Stimulated activated CD8-positive, alpha-beta memory T cell treated with anti-CD3 and anti-CD28 coated beads, Interleukin-2, amount 100 ng/mL, for 1 hour (primary cell): ENCODE measurements at regions not wholly inside any gene's neighbourhood (a gene's known extent, or its start where the extent isn't known, plus 50 kb on each side); places are given as distances from the start of the nearest gene placed in this dataset.
"Not testable (repeated sequence)": the region's sequence is repeated elsewhere in the genome, so short reads cannot be mapped to it uniquely, and the experiment has no call there.

Experiments used
- DNase-seq, 2 donors: peaks; one replicate each; pipeline ENCODE4 v3.0.0-alpha.2; 2020; ENCODE audit warnings: low read depth in 2 of 2

GRCh38 chr1:161454865-161455707 is 50.2 kb upstream of the FCGR2A start:
- not testable (repeated sequence) for DNase-seq

GRCh38 chr1:161453950-161454864 is 51.0 kb upstream of the FCGR2A start:
- not testable (repeated sequence) for DNase-seq

- DNase-seq, result not testable (repeated sequence)
Observed at GRCh38 chr1:161451698-161452348, 53.4 kb upstream of the FCGR2A start.

GRCh38 chr1:161447760-161448332 is 57.4 kb upstream of the FCGR2A start:
- not testable (repeated sequence) for DNase-seq

- not testable (repeated sequence) for DNase-seq
Observed at GRCh38 chr1:161447040-161447759, 58.1 kb upstream of the FCGR2A start.

- DNase-seq, result not testable (repeated sequence)
Observed at GRCh38 chr1:161444725-161445124, 60.5 kb upstream of the FCGR2A start.

GRCh38 chr1:161444255-161444654 is 61.0 kb upstream of the FCGR2A start:
- DNase-seq, result not testable (repeated sequence)

GRCh38 chr1:161440312-161440894 is 64.9 kb upstream of the FCGR2A start:
- peak in 1 of 2 donors; percentile 26 for DNase-seq

- DNase-seq, result no peak
Observed at GRCh38 chr1:161439280-161440232, 65.7 kb upstream of the FCGR2A start.

GRCh38 chr1:161433191-161433590 is 65.5 kb upstream of the CFAP126 start:
- DNase-seq, result not testable (repeated sequence)

- no peak for DNase-seq
Observed at GRCh38 chr1:161432091-161432490, 64.4 kb upstream of the CFAP126 start.

GRCh38 chr1:161427733-161428516 is 60.2 kb upstream of the CFAP126 start:
- no peak for DNase-seq

- DNase-seq, result not testable (repeated sequence)
Observed at GRCh38 chr1:161422914-161423313, 55.2 kb upstream of the CFAP126 start.

- no peak for DNase-seq
Observed at GRCh38 chr1:161421456-161421855, 53.8 kb upstream of the CFAP126 start.

GRCh38 chr1:161420763-161421455 is 53.2 kb upstream of the CFAP126 start:
- DNase-seq, result no peak

- DNase-seq, result not testable (repeated sequence)
Observed at GRCh38 chr1:161417536-161417935, 49.9 kb upstream of the CFAP126 start.
